ENCODE measurements at regions not wholly inside any gene's neighbourhood (a gene's known extent, or its start where the extent isn't known, plus 50 kb on each side); places are given as distances from the start of the nearest gene placed in this dataset.
"Not testable (repeated sequence)": the region's sequence is repeated elsewhere in the genome, so short reads cannot be mapped to it uniquely, and the experiment has no call there.

- no peak for DNase-seq (ENCODE audit: low read depth in 2 of 2, low spot score in 1 of 2)
Measured at GRCh38 chr1:219560856-219561255, 52.0 kb downstream of the ZC3H11B start.

- no peak for DNase-seq (ENCODE audit: low read depth in 2 of 2, low spot score in 1 of 2)
Measured at GRCh38 chr1:219559899-219560298, 53.0 kb downstream of the ZC3H11B start.

DNA sequence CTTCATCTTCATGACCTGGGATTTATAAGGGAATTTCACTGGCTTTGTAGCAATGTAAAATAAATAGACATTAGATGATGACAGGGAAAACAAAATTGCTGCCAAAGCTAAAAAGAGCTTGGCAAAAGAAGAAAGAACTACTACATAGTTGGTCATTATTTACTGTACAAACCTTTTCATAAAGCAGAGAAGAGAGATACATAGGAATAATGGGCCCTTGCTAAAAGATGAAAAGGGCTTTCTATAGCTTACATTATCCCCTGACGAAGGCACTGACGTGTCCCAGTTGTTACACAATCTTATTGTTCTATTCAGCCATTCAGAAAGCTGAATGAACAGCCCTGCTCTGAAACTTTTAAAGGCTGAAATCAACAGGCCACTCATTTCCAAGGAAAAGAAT lies 57.1 kb downstream of the ZC3H11B start:
- DNase-seq (ENCODE audit: low read depth in 2 of 2, low spot score in 1 of 2) = no peak

- DNase-seq (ENCODE audit: low read depth in 2 of 2, low spot score in 1 of 2) = no peak
Measured at GRCh38 chr1:219555031-219555692, 57.7 kb downstream of the ZC3H11B start.

- DNase-seq (ENCODE audit: low read depth in 2 of 2, low spot score in 1 of 2) = no peak
Measured at GRCh38 chr1:219553934-219554502, 58.9 kb downstream of the ZC3H11B start.

DNA sequence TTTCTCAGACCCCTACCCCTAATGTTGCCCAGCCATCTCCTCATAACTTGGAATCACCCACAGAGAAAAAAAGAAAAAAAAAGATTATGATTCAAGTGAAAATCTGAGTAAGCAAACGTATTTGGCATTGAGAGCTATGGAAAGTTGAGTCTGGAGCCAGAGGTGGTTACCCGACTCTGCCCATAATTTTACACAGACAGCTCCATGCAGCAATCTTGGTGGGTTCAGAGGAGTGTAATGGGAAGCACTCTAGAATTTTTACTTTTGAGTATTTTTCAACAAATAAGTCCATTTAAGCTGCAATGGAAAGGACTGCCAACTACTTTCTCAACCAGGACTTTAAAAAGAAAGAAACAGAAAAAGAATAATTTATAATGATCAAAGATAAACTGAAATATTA lies 62.7 kb downstream of the ZC3H11B start:
- no peak for DNase-seq (ENCODE audit: low read depth in 2 of 2, low spot score in 1 of 2)

- DNase-seq (ENCODE audit: low read depth in 2 of 2, low spot score in 1 of 2) = no peak
Measured at GRCh38 chr1:219549215-219549614, 63.7 kb downstream of the ZC3H11B start.

DNA sequence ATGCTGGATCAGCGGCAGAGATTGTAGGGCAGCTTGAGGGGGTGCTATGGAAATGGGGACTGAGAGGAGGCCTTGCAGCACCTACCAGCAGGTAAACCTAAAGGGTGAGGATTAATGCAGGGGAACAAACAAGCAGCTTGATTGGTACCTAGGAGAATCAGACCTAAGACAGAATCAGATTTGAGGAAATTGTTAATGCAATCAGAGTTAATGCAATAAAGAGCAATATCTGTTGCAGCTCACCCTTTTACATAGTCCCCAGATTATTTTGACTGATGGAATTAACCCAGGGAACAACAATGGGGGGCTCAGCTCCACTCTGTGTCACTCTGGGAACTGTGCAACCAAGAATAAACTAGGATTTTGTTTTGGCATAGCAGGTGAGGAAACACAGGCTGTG lies 64.5 kb downstream of the ZC3H11B start:
- DNase-seq (ENCODE audit: low read depth in 2 of 2, low spot score in 1 of 2) = no peak

GRCh38 chr1:219545756-219546155 lies 67.1 kb downstream of the ZC3H11B start:
- not testable (repeated sequence) for DNase-seq (ENCODE audit: low read depth in 2 of 2, low spot score in 1 of 2)

DNA sequence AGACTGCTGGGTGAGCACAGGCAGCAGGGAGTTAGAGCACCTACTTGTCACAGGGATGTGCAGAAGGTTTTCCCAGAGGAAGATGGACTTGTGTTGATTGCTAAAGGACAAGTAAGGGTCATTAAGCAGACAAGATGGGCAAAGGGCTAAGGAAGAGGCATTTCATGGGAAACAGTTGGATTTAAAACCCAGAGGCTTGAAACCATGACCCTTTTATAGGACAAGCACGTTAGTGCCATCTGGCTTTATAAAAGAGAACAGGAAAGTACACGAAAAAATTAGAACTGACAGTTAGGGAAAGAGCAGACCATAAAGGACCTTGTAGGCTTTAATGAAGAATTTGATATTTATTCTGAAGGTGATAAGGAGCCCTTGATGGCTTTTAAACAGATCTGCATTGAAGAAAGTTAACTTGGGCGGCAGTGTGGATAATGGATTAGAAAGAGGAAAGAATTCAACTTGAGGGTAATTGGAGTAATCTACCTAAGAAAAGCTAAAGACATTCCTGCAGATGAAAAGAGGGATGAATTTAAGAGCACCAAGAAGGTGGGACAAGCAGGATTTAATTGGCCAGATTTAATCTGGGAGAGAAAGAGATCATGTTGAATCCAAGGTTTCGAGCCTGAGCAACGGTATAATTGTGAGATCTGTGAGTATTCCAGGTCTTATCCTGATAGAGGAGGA lies 68.6 kb downstream of the ZC3H11B start:
- no peak for DNase-seq (ENCODE audit: low read depth in 2 of 2, low spot score in 1 of 2)

GRCh38 chr1:219542828-219543518 lies 69.9 kb downstream of the ZC3H11B start:
- no peak for DNase-seq (ENCODE audit: low read depth in 2 of 2, low spot score in 1 of 2)

DNA sequence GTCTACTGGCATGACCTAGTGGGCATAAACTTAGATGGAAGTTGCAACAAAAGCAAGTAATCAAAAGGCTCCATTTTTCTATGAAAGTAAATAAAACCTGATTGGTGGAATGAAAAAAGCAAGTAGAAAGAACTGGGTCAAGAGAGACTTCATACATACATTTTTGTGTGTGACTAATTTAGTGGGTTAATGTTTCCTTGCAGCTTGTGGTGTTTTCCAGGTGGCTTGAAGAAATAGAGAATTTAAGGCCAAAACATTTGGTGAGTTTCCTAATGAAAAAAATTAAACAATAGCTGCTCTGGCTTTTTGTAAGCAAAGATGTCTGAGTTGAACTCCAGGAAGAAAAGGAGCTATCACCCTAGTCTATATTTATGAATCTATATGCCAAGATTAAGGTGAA lies 71.0 kb downstream of the ZC3H11B start:
- no peak for DNase-seq (ENCODE audit: low read depth in 2 of 2, low spot score in 1 of 2)

GRCh38 chr1:219539645-219540254 lies 73.2 kb downstream of the ZC3H11B start:
- DNase-seq (ENCODE audit: low read depth in 2 of 2, low spot score in 1 of 2) = no peak

- DNase-seq (ENCODE audit: low read depth in 2 of 2, low spot score in 1 of 2) = no peak
Measured at GRCh38 chr1:219538886-219539285, 74.0 kb downstream of the ZC3H11B start.

DNA sequence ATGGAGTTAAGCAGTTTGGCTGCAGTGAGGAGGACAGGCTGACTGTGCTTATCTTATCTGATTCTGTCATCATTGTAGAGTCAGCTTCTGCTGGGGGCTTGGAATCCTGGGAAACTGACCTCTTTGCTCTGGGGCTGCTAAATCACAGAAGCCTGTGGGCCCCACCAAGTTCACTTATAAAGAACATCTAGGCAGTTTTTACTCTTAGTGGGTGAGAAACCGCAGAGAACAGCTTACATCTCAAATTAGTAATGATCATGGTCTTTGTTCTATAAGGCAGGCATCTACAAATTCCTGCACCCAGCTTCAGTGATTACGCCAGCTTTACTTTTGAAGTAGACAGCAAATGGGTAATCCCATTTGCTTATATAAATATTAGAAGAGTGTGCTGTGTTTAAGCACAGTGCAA lies 75.7 kb downstream of the ZC3H11B start:
- DNase-seq (ENCODE audit: low read depth in 2 of 2, low spot score in 1 of 2) = no peak

GRCh38 chr1:219536038-219536437 lies 76.9 kb downstream of the ZC3H11B start:
- DNase-seq (ENCODE audit: low read depth in 2 of 2, low spot score in 1 of 2) = no peak

GRCh38 chr1:219534991-219535390 lies 77.9 kb downstream of the ZC3H11B start:
- no peak for DNase-seq (ENCODE audit: low read depth in 2 of 2, low spot score in 1 of 2)

DNA sequence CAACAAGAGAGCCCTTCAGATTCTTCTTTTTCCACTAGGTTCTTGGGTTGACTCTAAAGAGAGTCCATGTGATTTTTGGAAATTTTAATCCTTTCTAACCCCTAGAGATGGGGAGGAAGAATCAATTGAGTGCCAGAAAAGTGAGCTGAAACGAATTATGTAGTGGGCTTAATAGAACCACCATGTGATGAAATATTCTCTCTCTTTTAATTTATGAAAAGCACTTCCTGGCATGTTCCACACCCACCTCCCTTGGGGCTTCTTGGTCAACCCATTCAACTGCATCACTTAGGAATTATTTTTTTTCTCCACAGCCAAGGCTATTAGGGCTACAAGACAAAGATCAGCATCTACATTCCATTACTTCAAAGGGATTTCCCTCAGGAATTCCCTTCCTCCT lies 79.6 kb downstream of the ZC3H11B start:
- DNase-seq (ENCODE audit: low read depth in 2 of 2, low spot score in 1 of 2) = no peak

DNA sequence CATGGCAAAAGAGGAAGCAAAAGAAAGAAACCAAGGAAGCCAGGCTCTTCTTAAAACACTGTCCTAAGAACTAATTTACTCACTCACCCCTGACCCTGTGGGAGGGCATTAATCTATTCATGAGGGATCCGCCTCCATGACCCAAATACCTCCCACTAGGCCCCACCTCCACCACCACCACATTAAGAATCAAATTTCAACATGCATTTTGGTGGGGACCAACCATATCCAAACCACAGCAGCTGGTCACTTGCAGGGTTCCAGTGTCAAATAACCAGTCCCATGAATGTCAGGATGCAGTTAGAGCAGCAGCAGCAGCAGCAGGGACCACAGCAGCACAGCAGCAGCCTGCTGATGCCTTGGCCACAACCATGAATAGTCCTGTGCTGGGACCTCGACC lies 83.8 kb downstream of the ZC3H11B start:
- no peak for DNase-seq (ENCODE audit: low read depth in 2 of 2, low spot score in 1 of 2)

DNA sequence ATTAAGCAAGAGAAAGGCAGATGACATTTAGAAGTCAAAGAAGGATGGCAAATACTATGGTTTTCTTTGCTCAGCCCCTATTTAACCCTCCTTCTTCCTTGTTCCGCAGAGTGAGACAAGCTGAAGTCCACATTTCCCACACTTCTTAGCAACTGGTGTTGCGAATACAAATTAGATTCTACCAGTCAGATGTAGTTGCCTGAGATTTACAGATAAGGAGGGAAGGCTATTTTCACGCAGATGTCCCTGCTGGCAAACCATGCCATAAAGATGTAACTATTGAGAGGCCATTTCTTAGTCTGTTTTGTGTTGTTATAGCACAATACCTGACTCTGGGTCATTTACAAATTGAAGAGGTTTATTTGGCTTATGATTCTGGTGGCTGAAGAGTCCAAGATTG lies 84.3 kb downstream of the ZC3H11B start:
- no peak for DNase-seq (ENCODE audit: low read depth in 2 of 2, low spot score in 1 of 2)

DNA sequence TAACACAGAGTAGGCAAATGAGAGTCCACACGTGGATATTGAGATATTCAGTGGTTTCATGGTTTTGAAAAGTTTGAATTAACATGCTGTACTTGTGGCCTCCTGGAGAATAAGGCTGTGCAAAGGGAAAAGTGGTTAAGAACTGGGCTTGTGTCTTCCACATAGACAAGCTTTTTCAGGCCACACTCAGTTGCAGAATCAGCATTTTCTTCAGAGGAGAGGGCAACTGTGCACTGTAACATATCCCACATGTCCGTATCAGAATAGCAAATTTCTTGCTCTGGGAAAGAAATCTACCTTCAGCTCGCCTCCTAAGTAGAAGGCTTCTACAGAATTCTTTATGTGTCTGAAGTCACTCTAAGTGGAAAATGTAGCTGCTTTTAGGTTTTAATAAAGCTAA lies 84.9 kb downstream of the ZC3H11B start:
- DNase-seq (ENCODE audit: low read depth in 2 of 2, low spot score in 1 of 2) = no peak

DNA sequence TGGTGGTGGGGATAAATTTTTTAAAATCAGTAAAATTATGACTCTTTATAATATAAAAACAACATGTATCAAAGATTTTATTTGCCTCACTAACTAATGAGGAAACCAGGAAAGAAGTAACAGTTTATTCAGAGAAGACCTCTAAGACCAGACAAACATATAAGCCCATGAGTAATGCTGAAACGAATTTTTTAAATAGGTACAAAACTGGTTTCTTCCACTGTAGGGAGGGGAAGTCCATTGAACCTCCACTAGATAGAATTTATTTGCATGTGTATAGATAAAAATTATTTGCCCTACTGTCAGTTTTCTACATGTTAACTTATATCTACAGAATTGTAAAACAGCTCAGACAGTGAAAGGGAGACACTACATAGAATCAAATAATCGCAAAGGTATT lies 86.8 kb downstream of the ZC3H11B start:
- no peak for DNase-seq (ENCODE audit: low read depth in 2 of 2, low spot score in 1 of 2)
